ENCODE measurements at regions not wholly inside any gene's neighbourhood (a gene's known extent, or its start where the extent isn't known, plus 50 kb on each side); places are given as distances from the start of the nearest gene placed in this dataset.

DNA sequence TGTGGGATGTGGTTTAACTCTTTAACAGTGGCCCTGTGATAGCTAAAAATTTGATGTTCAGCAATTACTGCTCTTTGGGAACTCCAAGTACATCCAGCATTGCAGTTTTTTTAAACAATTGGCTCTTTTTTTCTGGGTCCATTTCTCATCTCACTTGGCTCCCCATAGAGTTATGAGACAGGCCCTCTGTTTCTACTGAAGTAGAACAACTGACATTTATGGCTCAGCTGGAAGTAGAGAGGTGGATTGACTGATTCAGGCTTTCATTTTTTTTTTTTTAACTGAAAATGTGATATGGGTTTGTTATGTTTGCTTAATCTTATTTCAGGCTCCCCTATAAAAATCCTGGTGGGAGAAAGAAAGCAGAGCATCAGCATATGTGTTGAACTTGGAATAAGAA, 96.6 kb upstream of the CD180 start:
- TF ChIP-seq, protein P1, sequence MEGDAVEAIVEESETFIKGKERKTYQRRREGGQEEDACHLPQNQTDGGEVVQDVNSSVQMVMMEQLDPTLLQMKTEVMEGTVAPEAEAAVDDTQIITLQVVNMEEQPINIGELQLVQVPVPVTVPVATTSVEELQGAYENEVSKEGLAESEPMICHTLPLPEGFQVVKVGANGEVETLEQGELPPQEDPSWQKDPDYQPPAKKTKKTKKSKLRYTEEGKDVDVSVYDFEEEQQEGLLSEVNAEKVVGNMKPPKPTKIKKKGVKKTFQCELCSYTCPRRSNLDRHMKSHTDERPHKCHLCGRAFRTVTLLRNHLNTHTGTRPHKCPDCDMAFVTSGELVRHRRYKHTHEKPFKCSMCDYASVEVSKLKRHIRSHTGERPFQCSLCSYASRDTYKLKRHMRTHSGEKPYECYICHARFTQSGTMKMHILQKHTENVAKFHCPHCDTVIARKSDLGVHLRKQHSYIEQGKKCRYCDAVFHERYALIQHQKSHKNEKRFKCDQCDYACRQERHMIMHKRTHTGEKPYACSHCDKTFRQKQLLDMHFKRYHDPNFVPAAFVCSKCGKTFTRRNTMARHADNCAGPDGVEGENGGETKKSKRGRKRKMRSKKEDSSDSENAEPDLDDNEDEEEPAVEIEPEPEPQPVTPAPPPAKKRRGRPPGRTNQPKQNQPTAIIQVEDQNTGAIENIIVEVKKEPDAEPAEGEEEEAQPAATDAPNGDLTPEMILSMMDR (IDR thresholded peaks at IDR 0.05): no peak
- no peak for TF ChIP-seq EP300 (IDR thresholded peaks at IDR 0.05; ENCODE audit: low read depth)
